ENCODE measurements at regions not wholly inside any gene's neighbourhood (a gene's known extent, or its start where the extent isn't known, plus 50 kb on each side); places are given as distances from the start of the nearest gene placed in this dataset.
"Not testable (repeated sequence)": the region's sequence is repeated elsewhere in the genome, so short reads cannot be mapped to it uniquely, and the experiment has no call there.

DNA sequence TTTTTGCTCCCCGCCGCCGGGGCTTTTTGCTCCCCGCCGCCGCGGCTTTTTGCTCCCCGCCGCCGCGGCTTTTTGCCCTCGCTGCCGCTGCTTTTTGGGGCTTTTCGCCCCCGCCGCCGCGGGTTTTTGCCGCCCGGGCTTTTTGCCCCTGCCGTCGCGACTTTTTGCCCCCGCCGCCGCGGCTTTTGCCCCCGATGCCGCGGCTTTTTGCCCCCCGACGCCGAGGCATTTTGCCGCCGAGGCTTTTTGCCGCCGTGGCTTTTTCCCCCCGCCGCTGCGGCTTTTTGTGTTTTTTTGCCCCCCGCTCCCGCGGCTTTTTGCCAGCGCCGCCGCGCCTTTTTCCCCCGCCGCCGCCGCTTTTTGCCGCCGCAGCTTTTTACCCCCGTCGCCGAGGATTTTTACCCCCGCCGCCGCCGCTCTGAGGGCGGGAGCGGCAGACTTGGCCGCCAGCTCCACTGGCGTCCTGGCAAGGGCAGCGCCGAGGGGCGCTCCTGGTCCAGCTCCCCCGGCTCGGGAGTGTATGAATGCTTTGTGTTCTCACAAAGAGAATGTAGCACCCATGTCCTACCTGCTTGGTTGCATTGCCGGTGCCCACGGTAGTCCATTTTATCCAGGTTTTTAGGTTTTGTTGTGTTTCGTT is 151.7 kb downstream of the KCNJ18 start:
- no peaks in the 10 kb centered on the region for H3K36me3 ChIP-seq
- H3K9me3 ChIP-seq, result peaks cover 4% of the 10 kb centered on the region
- H3K27ac ChIP-seq, result no peak overlapping the region
- no peak overlapping the region for H3K4me3 ChIP-seq
- DNase-seq, result no peak
- H3K27me3 ChIP-seq (ENCODE audit: low read depth), result peaks cover 16% of the 10 kb centered on the region
- TF ChIP-seq, protein P1, sequence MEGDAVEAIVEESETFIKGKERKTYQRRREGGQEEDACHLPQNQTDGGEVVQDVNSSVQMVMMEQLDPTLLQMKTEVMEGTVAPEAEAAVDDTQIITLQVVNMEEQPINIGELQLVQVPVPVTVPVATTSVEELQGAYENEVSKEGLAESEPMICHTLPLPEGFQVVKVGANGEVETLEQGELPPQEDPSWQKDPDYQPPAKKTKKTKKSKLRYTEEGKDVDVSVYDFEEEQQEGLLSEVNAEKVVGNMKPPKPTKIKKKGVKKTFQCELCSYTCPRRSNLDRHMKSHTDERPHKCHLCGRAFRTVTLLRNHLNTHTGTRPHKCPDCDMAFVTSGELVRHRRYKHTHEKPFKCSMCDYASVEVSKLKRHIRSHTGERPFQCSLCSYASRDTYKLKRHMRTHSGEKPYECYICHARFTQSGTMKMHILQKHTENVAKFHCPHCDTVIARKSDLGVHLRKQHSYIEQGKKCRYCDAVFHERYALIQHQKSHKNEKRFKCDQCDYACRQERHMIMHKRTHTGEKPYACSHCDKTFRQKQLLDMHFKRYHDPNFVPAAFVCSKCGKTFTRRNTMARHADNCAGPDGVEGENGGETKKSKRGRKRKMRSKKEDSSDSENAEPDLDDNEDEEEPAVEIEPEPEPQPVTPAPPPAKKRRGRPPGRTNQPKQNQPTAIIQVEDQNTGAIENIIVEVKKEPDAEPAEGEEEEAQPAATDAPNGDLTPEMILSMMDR (IDR thresholded peaks at IDR 0.05), result no peak
- H3K4me1 ChIP-seq, result no peaks in the 10 kb centered on the region
- ATAC-seq, result no peak
- intact Hi-C loops (cut with DNase I), result no loop called here

DNA sequence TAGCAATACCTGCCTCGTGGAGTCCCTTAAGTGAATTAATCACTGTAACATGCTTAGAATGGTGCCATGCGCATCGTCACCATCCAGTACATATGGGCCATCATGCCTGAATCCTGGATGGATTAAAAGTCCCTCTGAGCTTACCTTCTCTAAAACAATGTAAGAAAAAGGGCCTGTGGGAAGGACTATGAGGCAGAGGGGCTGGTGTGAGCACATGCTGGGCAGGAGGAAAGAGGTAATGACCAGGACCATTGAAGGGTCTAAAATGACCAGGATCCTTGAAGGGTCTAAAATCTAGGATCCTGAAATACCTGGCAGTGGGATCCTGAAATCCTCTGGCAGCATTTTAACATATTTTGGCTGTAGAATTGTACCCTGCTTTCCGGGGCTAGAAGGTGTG is 156.2 kb downstream of the KCNJ18 start:
- H3K4me1 ChIP-seq; H3K27ac ChIP-seq; DNase-seq; H3K4me3 ChIP-seq; H3K9me3 ChIP-seq; H3K36me3 ChIP-seq; intact Hi-C loops (cut with DNase I); ATAC-seq: not testable (repeated sequence)
- H3K27me3 ChIP-seq (ENCODE audit: low read depth), result peaks cover 12% of the 10 kb centered on the region

GRCh38 chr17:21849030-21849429 is 156.7 kb downstream of the KCNJ18 start:
- ATAC-seq, DNase-seq: not testable (repeated sequence)

DNA sequence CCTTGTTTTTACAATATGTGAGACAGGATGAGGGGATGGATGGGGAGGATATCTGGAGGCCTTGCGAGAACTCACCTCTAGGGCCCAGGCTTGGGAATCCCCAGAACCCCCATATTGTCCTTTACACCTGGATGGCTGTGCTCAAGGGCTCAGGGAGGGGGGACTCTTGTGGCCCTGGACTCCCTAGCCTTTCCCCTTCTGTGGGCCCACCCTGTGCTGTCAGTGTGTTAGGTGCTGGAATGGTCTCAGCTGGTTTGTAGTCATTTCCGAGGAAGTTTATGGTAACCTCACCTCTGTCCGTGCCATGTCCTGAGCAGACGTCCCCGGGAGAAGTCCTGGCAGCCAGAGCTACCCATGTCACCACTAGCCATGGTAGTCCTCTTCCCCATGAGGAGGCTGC is 158.3 kb downstream of the KCNJ18 start:
- H3K27me3 ChIP-seq (ENCODE audit: low read depth); intact Hi-C loops (cut with DNase I); DNase-seq; H3K4me3 ChIP-seq; H3K4me1 ChIP-seq; H3K36me3 ChIP-seq; ATAC-seq; H3K9me3 ChIP-seq; H3K27ac ChIP-seq: not testable (repeated sequence)

More at GRCh38 chr17:21849030-21849429, 156.7 kb downstream of the KCNJ18 start:
- intact Hi-C loops (cut with DNase I); H3K36me3 ChIP-seq; H3K4me3 ChIP-seq; H3K4me1 ChIP-seq; H3K27me3 ChIP-seq (ENCODE audit: low read depth); H3K9me3 ChIP-seq; H3K27ac ChIP-seq: not testable (repeated sequence)

All from lower lobe of right lung (tissue), 2 donors.